A673 (cell line): ENCODE measurements at regions not wholly inside any gene's neighbourhood (a gene's known extent, or its start where the extent isn't known, plus 50 kb on each side); places are given as distances from the start of the nearest gene placed in this dataset.

Source experiments
- EZH2 ChIP-seq: fragments of 200-600 bp; sonication (generic); IDR thresholded peaks from 2 replicates; pipeline ENCODE4 v1.6.1; 2017; ENCODE audit warnings: borderline replicate concordance, low read depth, mild to moderate bottlenecking, mixed read lengths, antibody characterized with exemption, low read length; ENCODE audit not compliant: poor library complexity, severe bottlenecking
- TF ChIP-seq, protein P1 (sequence below): fragments of 300-800, 200-600 bp; sonication (generic); conservative IDR thresholded peaks from 2 replicates; pipeline ENCODE4 v1.5.1; 2017; ENCODE audit warnings: low read depth, mild to moderate bottlenecking, antibody characterized with exemption, low read length, moderate library complexity, mixed read lengths

GRCh38 chr6:85128781-85129180, 321.1 kb upstream of the NT5E start:
- TF ChIP-seq, protein P1, sequence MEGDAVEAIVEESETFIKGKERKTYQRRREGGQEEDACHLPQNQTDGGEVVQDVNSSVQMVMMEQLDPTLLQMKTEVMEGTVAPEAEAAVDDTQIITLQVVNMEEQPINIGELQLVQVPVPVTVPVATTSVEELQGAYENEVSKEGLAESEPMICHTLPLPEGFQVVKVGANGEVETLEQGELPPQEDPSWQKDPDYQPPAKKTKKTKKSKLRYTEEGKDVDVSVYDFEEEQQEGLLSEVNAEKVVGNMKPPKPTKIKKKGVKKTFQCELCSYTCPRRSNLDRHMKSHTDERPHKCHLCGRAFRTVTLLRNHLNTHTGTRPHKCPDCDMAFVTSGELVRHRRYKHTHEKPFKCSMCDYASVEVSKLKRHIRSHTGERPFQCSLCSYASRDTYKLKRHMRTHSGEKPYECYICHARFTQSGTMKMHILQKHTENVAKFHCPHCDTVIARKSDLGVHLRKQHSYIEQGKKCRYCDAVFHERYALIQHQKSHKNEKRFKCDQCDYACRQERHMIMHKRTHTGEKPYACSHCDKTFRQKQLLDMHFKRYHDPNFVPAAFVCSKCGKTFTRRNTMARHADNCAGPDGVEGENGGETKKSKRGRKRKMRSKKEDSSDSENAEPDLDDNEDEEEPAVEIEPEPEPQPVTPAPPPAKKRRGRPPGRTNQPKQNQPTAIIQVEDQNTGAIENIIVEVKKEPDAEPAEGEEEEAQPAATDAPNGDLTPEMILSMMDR: no peak
- TF ChIP-seq EZH2: no peak
